HTR-8/SVneo (cell line): ENCODE measurements at regions not wholly inside any gene's neighbourhood (a gene's known extent, or its start where the extent isn't known, plus 50 kb on each side); places are given as distances from the start of the nearest gene placed in this dataset.
"Not testable (repeated sequence)": the region's sequence is repeated elsewhere in the genome, so short reads cannot be mapped to it uniquely, and the experiment has no call there.

Experiments
- DNase-seq: peaks from one replicate; pipeline ENCODE4 v3.0.0; 2011; ENCODE audit warnings: low spot score, mixed read lengths; ENCODE audit not compliant: insufficient read length
- FAIRE-seq: peaks from 2 replicates; lab custom pipeline; 2011; peaks lifted over from hg19 to GRCh38; lab: Jason Lieb, UNC

- not testable (repeated sequence) for DNase-seq, FAIRE-seq
These were observed 69.5 kb downstream of the MDH2 start for GRCh38 chr7:76117306-76117991.

GRCh38 chr7:76118253-76119036, 70.5 kb downstream of the MDH2 start:
- FAIRE-seq, DNase-seq: not testable (repeated sequence)

- DNase-seq (no peak), FAIRE-seq (no peak)
These were observed 73.1 kb downstream of the MDH2 start for GRCh38 chr7:76121044-76121443.

- DNase-seq (no peak), FAIRE-seq (no peak)
These were observed 74.8 kb downstream of the MDH2 start for GRCh38 chr7:76122516-76123239.

GRCh38 chr7:76123316-76123715, 75.4 kb downstream of the MDH2 start:
- DNase-seq (no peak), FAIRE-seq (no peak)

GRCh38 chr7:76125560-76125959, 76.1 kb upstream of the SRRM3 start:
- DNase-seq (no peak), FAIRE-seq (no peak)

- FAIRE-seq (no peak), DNase-seq (no peak)
These were observed 75.1 kb upstream of the SRRM3 start for GRCh38 chr7:76126632-76127031.

- DNase-seq: no peak
- no peak for FAIRE-seq
These were observed 72.3 kb upstream of the SRRM3 start for GRCh38 chr7:76129366-76129765.

GRCh38 chr7:76129836-76130235, 71.9 kb upstream of the SRRM3 start:
- FAIRE-seq (no peak), DNase-seq (no peak)

- DNase-seq: peak; percentile 23
- not testable (repeated sequence) for FAIRE-seq
These were observed 71.0 kb upstream of the SRRM3 start for GRCh38 chr7:76130661-76131060.

GRCh38 chr7:76131887-76132286, 69.8 kb upstream of the SRRM3 start:
- not testable (repeated sequence) for FAIRE-seq, DNase-seq

GRCh38 chr7:76133164-76133775, 68.4 kb upstream of the SRRM3 start:
- no peak for FAIRE-seq
- DNase-seq: no peak

- DNase-seq (no peak), FAIRE-seq (no peak)
These were observed 67.9 kb upstream of the SRRM3 start for GRCh38 chr7:76133839-76134238.

- not testable (repeated sequence) for DNase-seq, FAIRE-seq
These were observed 66.4 kb upstream of the SRRM3 start for GRCh38 chr7:76135263-76135662.

GRCh38 chr7:76138577-76139313, 63.0 kb upstream of the SRRM3 start:
- DNase-seq, FAIRE-seq: not testable (repeated sequence)

GRCh38 chr7:76139670-76140069, 62.0 kb upstream of the SRRM3 start:
- FAIRE-seq: no peak
- no peak for DNase-seq

GRCh38 chr7:76140259-76140658, 61.4 kb upstream of the SRRM3 start:
- FAIRE-seq, DNase-seq: not testable (repeated sequence)

GRCh38 chr7:76142861-76143260, 58.8 kb upstream of the SRRM3 start:
- FAIRE-seq (no peak), DNase-seq (no peak)

- DNase-seq, FAIRE-seq: not testable (repeated sequence)
These were observed 56.9 kb upstream of the SRRM3 start for GRCh38 chr7:76144664-76145270.
